Liver (tissue), 3 donors: ENCODE measurements at regions not wholly inside any gene's neighbourhood (a gene's known extent, or its start where the extent isn't known, plus 50 kb on each side); places are given as distances from the start of the nearest gene placed in this dataset.

Experiments used
- CTCF ChIP-seq: fragments of 150-350 bp; IDR thresholded peaks from 2 replicates; pipeline ENCODE4 v1.5.1; 2017; ENCODE audit warnings: improper control_type of control experiment, low read depth, low read length; ENCODE audit not compliant: missing input control
- JUND ChIP-seq, 2 donors: IDR thresholded peaks; 2 replicates each; pipeline ENCODE4 v1.6.1; 2016; ENCODE audit warnings: antibody characterized with exemption in 2 of 2
- donor health status: healthy.
- donor health status: healthy.

GRCh38 chr11:15318814-15319213 is 204.1 kb downstream of the INSC start:
- TF ChIP-seq CTCF (no peak), JUND (IDR thresholded peaks at IDR 0.05) (no peak)
